ENCODE measurements at regions not wholly inside any gene's neighbourhood (a gene's known extent, or its start where the extent isn't known, plus 50 kb on each side); places are given as distances from the start of the nearest gene placed in this dataset.

DNA sequence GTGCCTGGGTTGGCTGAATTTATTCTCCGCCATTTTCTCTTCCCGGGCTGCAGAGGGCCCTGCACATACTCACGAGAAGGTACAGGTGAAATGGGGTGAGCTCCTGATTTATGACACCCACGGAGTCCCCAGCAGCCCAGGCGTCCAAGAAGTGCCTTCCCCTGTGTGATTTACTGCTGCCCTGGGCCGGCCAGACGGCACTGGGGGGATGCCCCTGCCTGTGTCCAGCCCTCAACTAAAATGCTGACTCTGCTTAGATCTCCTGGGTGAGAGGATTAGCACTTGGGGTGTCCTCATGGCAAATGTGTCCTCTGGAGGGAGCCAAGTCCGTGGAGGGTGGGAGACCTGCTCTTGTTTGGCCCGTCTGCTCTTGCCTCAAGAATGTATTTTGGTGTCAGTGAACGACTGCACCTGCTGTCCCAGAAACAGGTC is 132.4 kb downstream of the MAF start:
- Mint-ChIP-seq H3K27ac (ENCODE audit: unreplicated experiment) (no peak overlapping the region), H3K36me3 (ENCODE audit: low read depth) (no peaks in the 10 kb centered on the region), H3K27me3 (ENCODE audit: low read depth) (no peaks in the 10 kb centered on the region), H3K4me1 (no peaks in the 10 kb centered on the region), H3K4me3 (no peak overlapping the region), H3K9me3 (no peaks in the 10 kb centered on the region)
- TF ChIP-seq, protein P1, sequence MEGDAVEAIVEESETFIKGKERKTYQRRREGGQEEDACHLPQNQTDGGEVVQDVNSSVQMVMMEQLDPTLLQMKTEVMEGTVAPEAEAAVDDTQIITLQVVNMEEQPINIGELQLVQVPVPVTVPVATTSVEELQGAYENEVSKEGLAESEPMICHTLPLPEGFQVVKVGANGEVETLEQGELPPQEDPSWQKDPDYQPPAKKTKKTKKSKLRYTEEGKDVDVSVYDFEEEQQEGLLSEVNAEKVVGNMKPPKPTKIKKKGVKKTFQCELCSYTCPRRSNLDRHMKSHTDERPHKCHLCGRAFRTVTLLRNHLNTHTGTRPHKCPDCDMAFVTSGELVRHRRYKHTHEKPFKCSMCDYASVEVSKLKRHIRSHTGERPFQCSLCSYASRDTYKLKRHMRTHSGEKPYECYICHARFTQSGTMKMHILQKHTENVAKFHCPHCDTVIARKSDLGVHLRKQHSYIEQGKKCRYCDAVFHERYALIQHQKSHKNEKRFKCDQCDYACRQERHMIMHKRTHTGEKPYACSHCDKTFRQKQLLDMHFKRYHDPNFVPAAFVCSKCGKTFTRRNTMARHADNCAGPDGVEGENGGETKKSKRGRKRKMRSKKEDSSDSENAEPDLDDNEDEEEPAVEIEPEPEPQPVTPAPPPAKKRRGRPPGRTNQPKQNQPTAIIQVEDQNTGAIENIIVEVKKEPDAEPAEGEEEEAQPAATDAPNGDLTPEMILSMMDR (conservative IDR thresholded peaks at IDR 0.05) = no peak
- DNase-seq (ENCODE audit: low read depth, low spot score) = no peak

DNA sequence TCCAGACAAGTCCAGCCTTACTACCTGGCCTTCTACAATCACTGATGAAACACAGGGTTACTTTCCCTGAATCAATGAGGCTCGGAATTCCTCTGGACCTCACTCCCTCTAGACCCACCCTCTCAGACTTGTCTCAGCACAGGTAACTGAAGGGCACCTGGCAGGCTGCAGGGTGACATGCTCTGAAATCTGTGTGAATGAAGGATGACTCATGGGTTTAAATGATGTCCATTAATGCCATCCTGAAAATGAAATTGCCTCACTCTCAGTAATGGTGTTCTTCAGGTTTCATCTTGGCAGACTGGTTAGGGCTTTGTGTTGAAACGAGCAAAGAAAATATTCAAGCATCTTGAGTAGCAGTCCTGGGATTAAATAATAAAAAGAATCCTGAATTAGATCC is 134.4 kb downstream of the MAF start:
- Mint-ChIP-seq H3K36me3 (ENCODE audit: low read depth) (no peaks in the 10 kb centered on the region), H3K9me3 (no peaks in the 10 kb centered on the region), H3K27me3 (ENCODE audit: low read depth) (no peaks in the 10 kb centered on the region), H3K4me1 (no peaks in the 10 kb centered on the region), H3K27ac (ENCODE audit: unreplicated experiment) (no peak overlapping the region), H3K4me3 (no peak overlapping the region)
- no peak for DNase-seq (ENCODE audit: low read depth, low spot score)
- TF ChIP-seq, protein P1 (conservative IDR thresholded peaks at IDR 0.05) = no peak

DNA sequence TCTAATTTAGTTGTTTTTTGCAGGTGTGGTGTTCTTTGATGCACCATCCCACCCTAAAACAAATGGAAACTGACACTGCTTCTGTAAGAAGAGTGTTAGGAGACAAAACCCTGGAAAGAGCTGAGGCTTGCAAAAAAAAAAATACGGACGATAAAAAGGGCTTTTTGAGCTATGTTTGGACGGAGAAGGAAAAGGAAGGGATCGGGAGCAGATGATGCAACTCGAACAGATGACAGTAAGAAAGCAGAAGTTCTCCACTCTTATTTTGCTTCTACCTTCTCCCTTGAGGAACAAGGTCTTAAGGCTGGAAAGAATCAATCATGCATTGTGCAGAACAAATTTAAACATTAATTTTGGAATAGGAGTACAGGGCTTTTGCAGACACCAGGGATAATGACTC is 136.7 kb downstream of the MAF start:
- no peaks in the 10 kb centered on the region for H3K4me1 Mint-ChIP-seq
- no peaks in the 10 kb centered on the region for H3K36me3 Mint-ChIP-seq (ENCODE audit: low read depth)
- no peaks in the 10 kb centered on the region for H3K27me3 Mint-ChIP-seq (ENCODE audit: low read depth)
- no peak for DNase-seq (ENCODE audit: low read depth, low spot score)
- H3K27ac Mint-ChIP-seq (ENCODE audit: unreplicated experiment) = no peak overlapping the region
- TF ChIP-seq, protein P1 (conservative IDR thresholded peaks at IDR 0.05) = no peak
- no peak overlapping the region for H3K4me3 Mint-ChIP-seq
- no peaks in the 10 kb centered on the region for H3K9me3 Mint-ChIP-seq

DNA sequence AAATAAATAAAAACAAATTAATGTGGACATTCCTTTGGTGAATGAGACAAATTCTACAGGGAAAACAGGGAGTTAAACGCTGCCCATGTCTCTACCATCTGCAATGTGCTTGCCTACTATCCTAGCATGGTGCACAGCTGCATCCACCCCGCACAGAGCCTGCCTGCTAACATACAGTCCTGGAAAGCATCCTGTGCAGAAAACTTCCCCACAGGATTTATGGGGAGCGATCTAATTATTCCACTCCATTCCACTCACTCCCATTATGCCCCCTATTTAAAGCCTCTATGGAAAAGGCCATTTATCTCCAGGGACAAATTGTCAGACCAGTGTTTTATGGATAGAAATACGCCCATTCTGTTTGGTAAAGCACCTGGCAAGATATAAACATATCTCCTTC is 144.5 kb downstream of the MAF start:
- no peaks in the 10 kb centered on the region for H3K4me1 Mint-ChIP-seq

DNA sequence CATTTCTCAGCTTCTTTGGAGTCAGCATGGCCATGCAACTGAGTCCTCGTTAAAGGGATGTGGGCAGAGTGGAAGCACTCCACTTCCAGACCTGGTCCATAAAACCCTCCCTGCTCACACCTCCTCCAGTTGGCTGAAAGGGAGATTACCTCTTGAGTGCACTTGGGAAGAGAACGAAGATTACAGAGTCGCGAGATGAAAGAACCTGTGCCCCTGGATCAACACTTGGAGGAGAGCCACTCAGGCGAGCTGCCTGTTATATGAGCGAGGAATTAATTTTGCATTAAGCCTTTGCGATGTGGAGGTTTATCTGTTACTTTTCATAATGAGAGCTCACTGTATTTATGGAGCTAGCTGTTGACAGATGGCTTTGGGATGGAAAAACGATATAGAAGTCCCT is 147.9 kb downstream of the MAF start:
- TF ChIP-seq, protein P1 (conservative IDR thresholded peaks at IDR 0.05) = no peak
- Mint-ChIP-seq H3K4me1 (no peaks in the 10 kb centered on the region), H3K27me3 (ENCODE audit: low read depth) (no peaks in the 10 kb centered on the region), H3K4me3 (no peak overlapping the region), H3K9me3 (no peaks in the 10 kb centered on the region), H3K27ac (ENCODE audit: unreplicated experiment) (no peak overlapping the region), H3K36me3 (ENCODE audit: low read depth) (no peaks in the 10 kb centered on the region)
- no peak for DNase-seq (ENCODE audit: low read depth, low spot score)

More for the DNA sequence above, 144.5 kb downstream of the MAF start:
- Mint-ChIP-seq H3K9me3 (no peaks in the 10 kb centered on the region), H3K27me3 (ENCODE audit: low read depth) (no peaks in the 10 kb centered on the region), H3K27ac (ENCODE audit: unreplicated experiment) (no peak overlapping the region), H3K36me3 (ENCODE audit: low read depth) (no peaks in the 10 kb centered on the region), H3K4me3 (no peak overlapping the region)
- TF ChIP-seq, protein P1 (conservative IDR thresholded peaks at IDR 0.05) = no peak
- no peak for DNase-seq (ENCODE audit: low read depth, low spot score)
